HG03280 (cell line): ENCODE measurements at regions not wholly inside any gene's neighbourhood (a gene's known extent, or its start where the extent isn't known, plus 50 kb on each side); places are given as distances from the start of the nearest gene placed in this dataset.
"Not testable (repeated sequence)": the region's sequence is repeated elsewhere in the genome, so short reads cannot be mapped to it uniquely, and the experiment has no call there.

Experiments used
- ATAC-seq: cut with Tn5 transposase; IDR thresholded peaks from one replicate; pipeline ENCODE4 v1.9.1; 2021; ENCODE audit warnings: mild to moderate bottlenecking, moderate library complexity; ENCODE audit not compliant: unreplicated experiment

GRCh38 chr12:19624491-19624890 lies 185.2 kb downstream of the AEBP2 start:
- ATAC-seq, result no peak

DNA sequence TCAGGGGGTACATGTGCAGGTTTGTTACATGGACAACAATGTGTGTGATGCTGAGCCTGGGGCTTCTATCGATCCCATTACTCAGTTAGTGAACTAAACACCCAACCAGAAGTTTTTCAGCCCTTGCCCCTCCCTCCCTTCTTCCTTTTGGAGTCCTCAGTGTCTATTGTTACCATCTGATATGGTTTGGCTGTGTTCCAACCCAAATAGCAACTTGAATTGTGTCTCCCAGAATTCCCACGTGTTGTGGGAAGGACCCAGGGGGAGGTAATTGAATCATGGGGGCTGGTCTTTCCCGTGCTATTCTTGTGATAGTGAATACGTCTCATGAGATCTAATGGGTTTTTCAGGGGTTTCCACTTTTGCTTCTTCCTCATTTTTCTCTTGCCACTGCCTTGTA lies 186.3 kb downstream of the AEBP2 start:
- not testable (repeated sequence) for ATAC-seq

- no peak for ATAC-seq
Measured at GRCh38 chr12:19627719-19628118, 188.4 kb downstream of the AEBP2 start.

DNA sequence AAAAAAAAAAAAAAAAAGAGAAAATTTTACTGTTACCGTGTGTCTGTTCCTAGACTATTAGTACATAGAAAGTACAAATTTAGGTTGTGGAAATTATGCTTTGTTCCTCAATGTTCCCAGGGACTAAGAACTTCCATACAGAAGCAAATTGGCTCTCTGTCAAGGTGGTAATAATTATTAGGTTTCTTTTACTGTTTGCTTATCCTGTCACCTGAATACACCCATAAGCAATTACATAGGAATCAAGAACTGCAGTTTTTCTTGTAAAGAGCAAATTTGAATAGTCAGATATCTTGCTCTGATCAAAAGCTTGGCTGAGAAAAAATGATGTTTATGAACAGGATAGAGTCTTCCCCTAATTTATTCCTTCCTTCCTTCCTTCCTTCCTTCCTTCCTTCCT lies 191.2 kb downstream of the AEBP2 start:
- ATAC-seq, result no peak

DNA sequence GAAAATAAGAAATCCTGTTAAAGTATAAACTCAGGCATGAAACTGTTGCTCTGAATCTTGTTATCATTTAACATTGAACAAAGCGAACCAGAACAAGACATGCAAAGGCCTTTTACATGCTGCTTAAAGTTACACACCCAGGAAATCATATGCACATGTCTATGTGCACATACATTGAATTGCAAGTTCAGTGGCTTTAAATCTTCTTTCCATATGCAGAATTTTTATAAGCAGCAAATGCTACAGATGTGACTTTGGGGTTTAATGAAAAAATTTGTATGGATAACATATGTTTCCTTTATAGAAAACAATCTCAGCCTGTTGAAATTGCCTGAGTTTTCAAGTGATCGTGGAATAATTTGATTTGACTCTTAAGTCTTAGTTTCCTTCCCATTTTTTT lies 193.9 kb downstream of the AEBP2 start:
- no peak for ATAC-seq

DNA sequence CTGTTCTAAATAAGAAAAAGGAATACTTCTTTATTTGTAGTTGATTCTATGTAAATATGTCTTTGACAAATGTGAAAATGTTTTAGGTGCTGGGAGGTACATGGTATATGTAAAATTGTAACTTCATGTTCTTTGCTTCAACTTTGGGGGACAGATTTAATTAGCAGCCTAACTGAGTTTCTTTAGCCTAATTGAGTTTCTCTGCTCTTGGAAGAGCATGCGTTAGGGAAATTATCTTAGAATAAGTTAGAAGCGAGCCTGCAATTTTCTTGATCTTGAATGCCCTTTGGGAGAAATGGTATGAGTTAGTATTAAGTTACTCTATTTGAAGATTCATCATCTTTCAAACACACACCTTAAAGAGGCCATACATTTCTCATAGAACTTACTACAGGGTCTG lies 194.3 kb downstream of the AEBP2 start:
- ATAC-seq, result no peak

DNA sequence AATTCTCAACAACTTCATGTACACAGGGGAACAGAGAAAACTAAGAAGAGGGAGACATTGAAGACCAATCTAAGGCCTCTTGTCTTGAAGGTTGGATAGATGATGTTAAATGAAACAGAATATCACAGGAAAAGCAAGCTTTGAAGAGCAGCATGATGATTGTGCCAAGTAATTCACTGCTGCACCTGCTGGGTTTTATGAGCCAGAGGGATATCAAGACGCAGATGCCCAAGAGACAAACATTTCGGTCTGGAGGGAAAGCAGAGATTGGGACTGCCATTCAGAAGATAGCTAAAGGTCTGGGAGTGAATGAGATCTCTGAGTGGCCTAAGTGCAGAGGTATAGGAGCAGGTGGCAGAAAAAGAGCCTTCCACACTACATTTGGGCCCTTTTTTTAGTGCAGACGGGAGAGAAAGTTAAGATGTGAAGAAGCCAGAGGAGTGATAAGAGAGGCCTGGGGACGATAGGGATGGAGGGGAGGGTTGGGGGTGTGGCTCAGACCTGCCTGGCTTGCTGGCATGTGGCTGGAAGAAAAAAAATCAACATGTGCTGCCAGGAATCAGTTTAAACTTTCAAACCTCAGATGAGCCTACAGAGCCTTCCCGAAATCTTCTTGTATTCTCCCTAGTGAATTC lies 200.6 kb downstream of the AEBP2 start:
- no peak for ATAC-seq

DNA sequence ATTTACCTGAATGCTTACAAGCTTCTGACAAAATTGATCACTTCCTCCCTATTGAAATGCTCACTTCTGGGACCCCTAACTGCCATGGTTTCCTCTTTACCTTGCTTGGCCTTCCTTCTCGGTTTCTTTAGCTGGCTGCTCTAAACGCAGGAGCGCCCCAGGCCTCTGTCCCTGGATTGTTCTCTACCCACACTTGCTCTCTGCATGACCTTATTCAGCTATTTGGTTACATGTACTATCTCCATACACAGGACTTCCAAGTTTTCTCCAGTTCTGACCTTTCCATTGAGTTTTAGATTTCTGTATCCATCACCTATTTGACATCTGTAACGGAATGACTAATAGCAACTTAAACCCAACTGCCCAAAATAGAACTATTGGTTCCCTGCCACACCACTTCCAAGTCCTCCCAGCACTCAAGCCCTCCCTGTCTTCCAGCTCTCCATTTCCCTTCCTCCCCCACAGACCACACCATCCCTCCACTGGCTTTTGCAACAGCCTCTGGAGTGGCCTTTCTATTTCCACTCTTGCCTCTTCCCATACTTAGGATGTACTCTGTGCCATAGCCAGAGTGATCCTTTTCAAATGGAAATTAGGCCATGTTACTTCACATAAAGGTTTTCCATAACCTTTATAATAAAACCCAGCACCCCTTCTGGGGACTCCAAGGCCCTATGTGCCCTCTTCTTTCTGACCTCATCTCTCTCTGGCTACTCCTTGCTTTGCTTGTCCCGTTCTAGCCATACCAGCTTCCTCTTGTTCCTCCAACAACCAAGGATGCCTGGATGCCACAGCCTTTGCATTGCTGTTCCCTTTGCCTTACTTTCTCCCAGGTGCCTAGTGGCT lies 202.2 kb downstream of the AEBP2 start:
- ATAC-seq, result no peak

DNA sequence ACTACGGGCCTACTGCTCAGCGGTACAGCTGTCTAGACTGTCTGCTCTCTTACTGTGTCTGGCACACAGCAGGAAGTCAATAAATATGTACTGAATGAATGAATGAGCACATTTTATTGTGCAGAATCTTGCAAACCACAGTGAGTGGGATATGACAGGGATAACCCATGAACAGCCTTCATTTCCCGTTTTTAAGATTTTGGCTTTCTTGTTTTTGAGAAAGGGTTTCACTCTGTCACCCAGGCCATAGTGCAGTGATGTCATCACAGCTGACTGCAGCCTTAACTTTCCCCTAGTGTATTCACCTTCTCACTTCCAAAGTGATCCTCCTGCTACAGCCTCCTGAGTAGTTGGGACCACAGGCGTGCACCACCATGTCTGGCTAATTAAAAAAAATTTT lies 203.1 kb downstream of the AEBP2 start:
- ATAC-seq, result no peak

DNA sequence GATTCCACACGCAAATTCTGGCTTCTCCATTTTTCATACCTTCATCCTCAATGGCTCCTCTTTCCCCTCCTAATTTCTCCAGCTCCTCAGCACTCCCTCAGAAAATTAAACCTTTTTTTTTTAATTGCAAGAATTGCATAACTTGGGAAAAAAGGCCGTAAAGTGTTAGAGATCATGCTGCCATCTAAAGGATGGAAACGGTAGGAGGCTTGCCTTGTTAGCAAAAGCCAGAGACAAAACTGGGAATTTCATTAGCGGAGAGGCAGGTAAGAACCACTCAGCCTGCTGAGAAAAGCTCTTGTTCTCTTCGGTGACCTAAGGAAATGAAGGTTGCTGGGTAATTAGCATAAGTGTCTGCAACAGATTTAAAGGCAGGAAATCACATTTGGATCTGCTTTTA lies 204.3 kb downstream of the AEBP2 start:
- no peak for ATAC-seq

GRCh38 chr12:19644571-19644970 lies 205.3 kb downstream of the AEBP2 start:
- no peak for ATAC-seq

DNA sequence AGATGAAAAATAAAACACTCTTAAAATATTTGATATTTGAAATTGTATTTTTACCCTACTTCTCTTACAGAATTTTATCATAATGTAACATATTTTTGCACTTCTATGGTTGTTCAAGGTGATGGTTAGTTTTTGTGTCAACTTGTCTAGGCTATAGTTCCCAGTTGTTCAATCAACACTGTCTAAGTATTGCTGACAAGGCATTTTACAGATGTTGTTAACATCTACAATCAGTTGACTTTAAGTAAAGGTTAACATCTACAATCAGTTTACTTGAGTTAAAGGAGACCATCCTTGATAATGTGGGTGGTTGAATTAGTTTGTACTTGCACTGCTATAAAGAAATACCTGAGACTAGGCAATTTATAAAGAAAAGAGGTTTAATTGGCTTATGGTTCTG lies 206.5 kb downstream of the AEBP2 start:
- ATAC-seq, result no peak

- ATAC-seq, result no peak
Measured at GRCh38 chr12:19646599-19646998, 207.3 kb downstream of the AEBP2 start.

- no peak for ATAC-seq
Measured at GRCh38 chr12:19647806-19648556, 208.7 kb downstream of the AEBP2 start.

- no peak for ATAC-seq
Measured at GRCh38 chr12:19648591-19648990, 209.3 kb downstream of the AEBP2 start.

GRCh38 chr12:19652386-19652785 lies 213.1 kb downstream of the AEBP2 start:
- ATAC-seq, result no peak

GRCh38 chr12:19654650-19655376 lies 215.5 kb downstream of the AEBP2 start:
- no peak for ATAC-seq

GRCh38 chr12:19657118-19657731 lies 217.9 kb downstream of the AEBP2 start:
- no peak for ATAC-seq

GRCh38 chr12:19657732-19658130 lies 218.4 kb downstream of the AEBP2 start:
- ATAC-seq, result no peak

- ATAC-seq, result no peak
Measured at GRCh38 chr12:19659086-19659485, 219.8 kb downstream of the AEBP2 start.

DNA sequence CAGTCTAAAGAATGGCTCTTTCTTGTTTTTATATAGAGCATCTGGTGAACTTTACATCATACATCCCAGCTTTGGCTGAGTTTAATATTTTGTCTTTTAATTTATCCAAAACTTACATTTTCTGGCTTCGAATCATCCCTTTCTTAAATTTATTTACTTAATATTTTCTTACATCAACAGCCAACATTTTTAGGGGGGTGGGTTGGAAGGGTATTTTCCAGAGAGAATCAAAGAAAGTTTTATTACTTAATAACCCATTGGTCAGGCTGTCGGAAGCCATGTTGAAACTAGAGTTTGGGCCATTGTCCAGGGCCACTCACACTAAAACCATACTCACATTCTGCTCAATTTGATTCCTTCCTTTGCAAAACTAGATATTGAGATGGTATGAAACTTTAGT lies 220.2 kb downstream of the AEBP2 start:
- ATAC-seq, result no peak
